Glutamatergic neuron (in vitro differentiated cells): ENCODE measurements at regions not wholly inside any gene's neighbourhood (a gene's known extent, or its start where the extent isn't known, plus 50 kb on each side); places are given as distances from the start of the nearest gene placed in this dataset.

ENCODE experiments used
- DNase-seq: peaks from one replicate; pipeline ENCODE4 v3.0.0; 2022
- H3K27ac Mint-ChIP-seq: one replicate; pipeline ENCODE4 v1.8.0; 2020; ENCODE audit warnings: mild to moderate bottlenecking, mixed read lengths, inconsistent platforms; ENCODE audit not compliant: unreplicated experiment
- H3K27me3 Mint-ChIP-seq: one replicate; pipeline ENCODE4 v1.8.0; 2020; ENCODE audit warnings: mild to moderate bottlenecking, moderate library complexity, mixed read lengths, inconsistent platforms; ENCODE audit not compliant: unreplicated experiment
- H3K36me3 Mint-ChIP-seq: one replicate; pipeline ENCODE4 v1.8.0; 2020; ENCODE audit warnings: mild to moderate bottlenecking, mixed read lengths, inconsistent platforms; ENCODE audit not compliant: unreplicated experiment
- H3K4me1 Mint-ChIP-seq: one replicate; pipeline ENCODE4 v1.8.0; 2020; ENCODE audit warnings: mild to moderate bottlenecking, low read depth, mixed read lengths, inconsistent platforms; ENCODE audit not compliant: unreplicated experiment
- H3K4me3 Mint-ChIP-seq: one replicate; pipeline ENCODE4 v1.8.0; 2020; ENCODE audit warnings: mild to moderate bottlenecking, mixed read lengths, inconsistent platforms; ENCODE audit not compliant: unreplicated experiment
- H3K9me3 Mint-ChIP-seq: one replicate; pipeline ENCODE4 v1.8.0; 2020; ENCODE audit warnings: mild to moderate bottlenecking, moderate library complexity, mixed read lengths, inconsistent platforms; ENCODE audit not compliant: unreplicated experiment
- CTCF ChIP-seq: fragments of 200-600 bp; sonication (generic); IDR thresholded peaks from one replicate; pipeline ENCODE4 v1.5.0; 2021; ENCODE audit not compliant: partially characterized antibody, unreplicated experiment

GRCh38 chr13:29925457-29926097 is 75.2 kb upstream of the UBL3 start:
- peaks cover 11% of the 10 kb centered on the region for H3K9me3 Mint-ChIP-seq
- peaks cover 10% of the 10 kb centered on the region for H3K36me3 Mint-ChIP-seq
- no peak overlapping the region for H3K27ac Mint-ChIP-seq
- no peak for TF ChIP-seq CTCF
- no peak overlapping the region for H3K4me3 Mint-ChIP-seq
- H3K4me1 Mint-ChIP-seq: peaks cover 6% of the 10 kb centered on the region
- no peak for DNase-seq
- peaks cover 1% of the 10 kb centered on the region for H3K27me3 Mint-ChIP-seq

- Mint-ChIP-seq H3K9me3 (peaks cover 11% of the 10 kb centered on the region), H3K4me3 (peak overlapping the region; percentile 34), H3K4me1 (peaks cover 6% of the 10 kb centered on the region), H3K36me3 (peaks cover 10% of the 10 kb centered on the region), H3K27ac (peak overlapping the region; percentile 39), H3K27me3 (peaks cover 1% of the 10 kb centered on the region)
- peak; percentile 15 for DNase-seq
- peak; percentile 34 for TF ChIP-seq CTCF
These were observed 74.3 kb upstream of the UBL3 start for GRCh38 chr13:29924482-29925350.

DNA sequence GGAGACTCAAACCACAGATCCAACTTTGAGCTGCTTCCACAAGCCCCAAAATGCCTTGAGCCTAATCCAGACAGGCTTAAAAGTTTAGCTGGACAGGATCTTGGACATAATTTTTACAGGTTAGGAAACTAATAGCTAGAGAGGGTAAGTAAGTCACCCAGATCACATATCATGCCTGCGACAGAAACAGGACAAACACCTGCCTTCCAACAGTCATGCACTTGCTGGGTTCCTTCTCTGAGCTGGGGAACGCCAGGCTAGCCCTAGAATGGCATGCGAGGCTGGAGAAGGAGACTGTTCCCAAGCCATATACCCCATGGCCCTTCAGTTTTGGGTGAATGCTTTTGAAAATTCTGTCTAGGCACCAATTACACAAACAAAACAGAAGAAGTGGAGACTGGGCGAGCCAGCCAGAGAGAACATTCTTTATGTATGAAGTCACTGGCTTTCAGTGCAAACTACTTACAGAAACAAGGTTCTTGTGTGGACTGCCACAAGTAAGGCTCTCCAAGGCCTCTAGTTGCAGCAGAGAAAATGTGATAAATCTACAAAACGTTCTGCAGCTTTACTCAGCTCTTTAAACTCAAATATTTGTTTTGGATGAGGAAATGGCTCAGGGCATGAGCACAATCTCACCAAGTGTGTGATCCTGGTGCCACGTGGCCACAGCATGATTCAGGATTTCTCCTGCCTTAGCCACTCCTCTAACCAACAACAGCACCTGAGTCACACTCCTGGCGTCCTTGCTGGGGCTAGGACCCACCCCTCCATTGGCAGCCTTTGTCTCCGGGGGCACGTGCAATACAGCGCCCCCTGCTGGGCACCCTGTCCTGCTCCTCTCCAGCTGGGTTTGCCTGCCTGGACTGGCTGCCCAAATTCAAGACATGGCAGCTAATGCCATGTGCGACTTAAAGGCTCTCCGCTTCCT is 73.4 kb upstream of the UBL3 start:
- no peak overlapping the region for H3K27ac Mint-ChIP-seq
- peak; percentile 84 for TF ChIP-seq CTCF
- H3K36me3 Mint-ChIP-seq: peaks cover 10% of the 10 kb centered on the region
- H3K4me1 Mint-ChIP-seq: peaks cover 6% of the 10 kb centered on the region
- H3K4me3 Mint-ChIP-seq: no peak overlapping the region
- DNase-seq: peak; percentile 38
- no peaks in the 10 kb centered on the region for H3K27me3 Mint-ChIP-seq
- peaks cover 7% of the 10 kb centered on the region for H3K9me3 Mint-ChIP-seq

- Mint-ChIP-seq H3K36me3 (peaks cover 18% of the 10 kb centered on the region), H3K4me1 (peaks cover 6% of the 10 kb centered on the region), H3K27me3 (no peaks in the 10 kb centered on the region), H3K9me3 (peaks cover 6% of the 10 kb centered on the region), H3K4me3 (no peak overlapping the region), H3K27ac (no peak overlapping the region)
- no peak for DNase-seq
- TF ChIP-seq CTCF: no peak
These were observed 72.5 kb upstream of the UBL3 start for GRCh38 chr13:29922896-29923295.
